Osteoblast (primary cell): ENCODE measurements at regions not wholly inside any gene's neighbourhood (a gene's known extent, or its start where the extent isn't known, plus 50 kb on each side); places are given as distances from the start of the nearest gene placed in this dataset.

ENCODE experiments used
- DNase-seq: peaks from one replicate; pipeline ENCODE4 v3.0.0; 2011; ENCODE audit warnings: low spot score, mixed read lengths; ENCODE audit not compliant: insufficient read length; ENCODE audit errors: missing footprints
- H2AFZ ChIP-seq: 2 replicates; pipeline ENCODE4 v1.6.0; 2011; ENCODE audit warnings: mild to moderate bottlenecking, low read length
- H3K27ac ChIP-seq: 2 replicates; pipeline ENCODE4 v1.5.1; 2011; ENCODE audit warnings: mild to moderate bottlenecking, low read depth, low read length, moderate library complexity
- H3K27me3 ChIP-seq: 2 replicates; pipeline ENCODE4 v1.6.0; 2012; ENCODE audit warnings: mild to moderate bottlenecking, control low read depth, inconsistent platforms, low read length, moderate library complexity; ENCODE audit not compliant: insufficient read depth
- H3K36me3 ChIP-seq: 2 replicates; pipeline ENCODE4 v1.5.1; 2011; ENCODE audit warnings: mild to moderate bottlenecking, low read length, control low read depth, moderate library complexity; ENCODE audit not compliant: insufficient read depth
- H3K4me1 ChIP-seq: 2 replicates; pipeline ENCODE4 v1.5.1; 2011; ENCODE audit warnings: mild to moderate bottlenecking, low read length, control low read depth, moderate library complexity; ENCODE audit not compliant: insufficient read depth
- H3K4me2 ChIP-seq: 2 replicates; pipeline ENCODE4 v1.6.0; 2011; ENCODE audit warnings: mild to moderate bottlenecking, low read length; ENCODE audit not compliant: insufficient read depth
- H3K4me3 ChIP-seq: fragments of 200-600 bp; sonication (generic); 3 replicates; pipeline ENCODE4 v1.5.1; 2012; ENCODE audit warnings: mild to moderate bottlenecking, low read length, inconsistent platforms; ENCODE audit not compliant: insufficient read depth
- H3K79me2 ChIP-seq: 2 replicates; pipeline ENCODE4 v1.6.0; 2012; ENCODE audit warnings: mild to moderate bottlenecking, low read length, control low read depth, inconsistent platforms; ENCODE audit not compliant: insufficient read depth
- H3K9me3 ChIP-seq: 2 replicates; pipeline ENCODE4 v1.5.1; 2011; ENCODE audit warnings: low read depth, low read length, control low read depth
- H4K20me1 ChIP-seq: 2 replicates; pipeline ENCODE4 v1.6.0; 2012; ENCODE audit warnings: mild to moderate bottlenecking, low read length, control low read depth; ENCODE audit not compliant: insufficient read depth
- TF ChIP-seq, protein P1 (sequence below): IDR thresholded peaks from 2 replicates; pipeline ENCODE4 v1.5.1; 2011; ENCODE audit warnings: mild to moderate bottlenecking, low read depth, low read length, moderate library complexity; ENCODE audit errors: extremely low read depth

DNA sequence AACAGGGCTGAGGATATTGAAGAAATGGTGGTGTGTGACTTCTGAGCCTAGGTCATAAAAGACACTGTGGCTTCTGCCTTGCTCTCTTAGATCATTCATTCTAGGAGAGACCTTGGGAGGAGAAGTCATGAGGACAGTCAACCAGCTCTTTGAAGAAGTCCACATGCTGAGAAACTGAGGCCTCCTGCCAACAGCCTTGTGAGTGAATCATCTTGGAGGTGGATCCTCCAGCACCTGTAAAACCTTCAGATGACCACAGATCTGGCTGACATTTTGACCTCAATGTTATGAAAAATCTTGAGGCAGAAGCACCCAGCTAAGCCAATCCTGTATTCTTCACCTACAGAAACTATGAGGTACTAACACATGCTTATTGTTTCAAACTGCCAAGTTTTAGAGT, 165.9 kb downstream of the CARTPT start:
- Histone ChIP-seq H3K27ac (no peak overlapping the region), H3K36me3 (no peaks in the 10 kb centered on the region), H3K4me3 (no peak overlapping the region), H3K4me1 (peaks cover 13% of the 10 kb centered on the region), H4K20me1 (no peaks in the 10 kb centered on the region), H3K4me2 (no peak overlapping the region), H2AFZ (no peak overlapping the region), H3K79me2 (no peaks in the 10 kb centered on the region), H3K27me3 (no peaks in the 10 kb centered on the region), H3K9me3 (no peaks in the 10 kb centered on the region)
- TF ChIP-seq, protein P1, sequence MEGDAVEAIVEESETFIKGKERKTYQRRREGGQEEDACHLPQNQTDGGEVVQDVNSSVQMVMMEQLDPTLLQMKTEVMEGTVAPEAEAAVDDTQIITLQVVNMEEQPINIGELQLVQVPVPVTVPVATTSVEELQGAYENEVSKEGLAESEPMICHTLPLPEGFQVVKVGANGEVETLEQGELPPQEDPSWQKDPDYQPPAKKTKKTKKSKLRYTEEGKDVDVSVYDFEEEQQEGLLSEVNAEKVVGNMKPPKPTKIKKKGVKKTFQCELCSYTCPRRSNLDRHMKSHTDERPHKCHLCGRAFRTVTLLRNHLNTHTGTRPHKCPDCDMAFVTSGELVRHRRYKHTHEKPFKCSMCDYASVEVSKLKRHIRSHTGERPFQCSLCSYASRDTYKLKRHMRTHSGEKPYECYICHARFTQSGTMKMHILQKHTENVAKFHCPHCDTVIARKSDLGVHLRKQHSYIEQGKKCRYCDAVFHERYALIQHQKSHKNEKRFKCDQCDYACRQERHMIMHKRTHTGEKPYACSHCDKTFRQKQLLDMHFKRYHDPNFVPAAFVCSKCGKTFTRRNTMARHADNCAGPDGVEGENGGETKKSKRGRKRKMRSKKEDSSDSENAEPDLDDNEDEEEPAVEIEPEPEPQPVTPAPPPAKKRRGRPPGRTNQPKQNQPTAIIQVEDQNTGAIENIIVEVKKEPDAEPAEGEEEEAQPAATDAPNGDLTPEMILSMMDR: no peak
- no peak for DNase-seq

DNA sequence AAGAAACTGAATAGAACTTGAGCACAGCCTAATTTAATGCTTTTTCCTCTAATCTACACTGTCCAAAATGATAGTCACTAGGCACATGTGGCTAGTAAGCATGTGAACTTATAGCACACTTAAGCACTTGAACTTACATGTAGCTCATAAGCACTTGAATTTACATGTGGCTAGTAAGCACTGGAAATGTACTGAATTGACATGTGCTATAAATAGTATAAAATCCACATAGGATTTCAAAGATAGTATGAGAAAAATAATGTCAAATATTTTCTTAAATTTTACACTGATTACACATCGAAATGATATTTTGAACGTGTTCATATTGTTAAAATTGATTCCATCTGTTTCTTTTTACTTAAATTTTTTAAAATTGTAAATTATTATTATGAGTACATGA, 167.3 kb downstream of the CARTPT start:
- Histone ChIP-seq H3K27me3 (no peaks in the 10 kb centered on the region), H2AFZ (no peak overlapping the region), H3K27ac (no peak overlapping the region), H3K4me2 (no peak overlapping the region), H3K36me3 (no peaks in the 10 kb centered on the region), H3K79me2 (no peaks in the 10 kb centered on the region), H3K9me3 (no peaks in the 10 kb centered on the region), H4K20me1 (no peaks in the 10 kb centered on the region), H3K4me1 (peaks cover 13% of the 10 kb centered on the region), H3K4me3 (no peak overlapping the region)
- TF ChIP-seq, protein P1: no peak
- no peak for DNase-seq

DNA sequence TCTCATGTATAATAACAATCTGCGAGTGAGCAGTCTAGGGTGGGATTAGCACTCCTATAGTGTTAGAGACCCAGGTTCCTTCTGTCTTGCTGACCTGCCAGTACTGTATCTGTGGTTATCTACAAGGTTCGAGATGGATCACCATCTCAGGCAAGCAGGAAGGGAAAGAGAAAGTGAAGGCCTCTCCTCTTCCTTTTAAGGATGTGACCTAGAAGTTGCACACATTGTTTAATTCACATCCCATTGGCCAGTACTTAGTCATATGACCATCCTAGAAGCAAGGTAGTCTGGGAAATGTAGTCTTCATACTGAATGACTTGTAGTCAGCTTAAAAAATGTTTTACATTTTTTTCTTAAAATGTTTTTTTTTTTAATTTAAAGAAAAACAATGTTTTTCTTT, 168.6 kb downstream of the CARTPT start:
- DNase-seq: no peak
- peaks cover 3% of the 10 kb centered on the region for H3K27me3 ChIP-seq
- no peak overlapping the region for H3K27ac ChIP-seq
- TF ChIP-seq, protein P1: no peak
- H3K4me1 ChIP-seq: peaks cover 12% of the 10 kb centered on the region
- H3K4me3 ChIP-seq: peak overlapping the region; percentile 46
- no peaks in the 10 kb centered on the region for H3K36me3 ChIP-seq
- H3K9me3 ChIP-seq: no peaks in the 10 kb centered on the region
- peak overlapping the region; percentile 71 for H3K4me2 ChIP-seq
- no peaks in the 10 kb centered on the region for H4K20me1 ChIP-seq
- no peaks in the 10 kb centered on the region for H3K79me2 ChIP-seq
- peak overlapping the region; percentile 90 for H2AFZ ChIP-seq

DNA sequence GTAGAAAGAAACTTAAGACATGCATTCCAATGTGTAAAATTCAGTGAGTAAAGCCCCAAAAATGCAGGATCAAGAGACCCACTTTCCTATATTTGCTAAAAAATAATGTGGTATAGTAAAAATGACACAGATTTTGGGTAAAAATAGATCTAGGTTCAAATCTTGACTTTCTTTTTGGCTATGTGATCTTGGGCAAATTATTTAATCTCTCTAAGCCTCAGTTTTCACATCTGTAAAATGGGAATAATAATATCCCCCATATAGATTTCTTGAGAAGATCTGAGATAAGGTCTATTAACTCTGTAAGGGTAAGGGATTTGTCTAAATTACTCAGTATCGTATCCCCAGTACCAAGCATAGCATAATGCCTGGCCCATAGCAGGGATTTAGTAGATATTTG, 172.3 kb downstream of the CARTPT start:
- Histone ChIP-seq H2AFZ (peak overlapping the region; percentile 45), H3K79me2 (no peaks in the 10 kb centered on the region), H3K27ac (no peak overlapping the region), H4K20me1 (no peaks in the 10 kb centered on the region), H3K4me1 (no peaks in the 10 kb centered on the region), H3K4me2 (no peak overlapping the region), H3K4me3 (no peak overlapping the region), H3K36me3 (no peaks in the 10 kb centered on the region), H3K27me3 (peaks cover 11% of the 10 kb centered on the region), H3K9me3 (no peaks in the 10 kb centered on the region)
- TF ChIP-seq, protein P1: no peak
- no peak for DNase-seq
